Neural progenitor cell (in vitro differentiated cells): ENCODE measurements at regions not wholly inside any gene's neighbourhood (a gene's known extent, or its start where the extent isn't known, plus 50 kb on each side); places are given as distances from the start of the nearest gene placed in this dataset.
A peak's percentile ranks its signal among the peaks of the same experiment; 100 is the strongest.

ENCODE experiments used
- DNase-seq: peaks from one replicate; pipeline ENCODE4 v3.0.0-alpha.2; 2016; ENCODE audit warnings: low spot score
- H2AFZ ChIP-seq: fragments of 200-600 bp; sonication (generic); replicated peaks from 2 replicates; pipeline ENCODE4 v1.6.1; 2016; ENCODE audit warnings: antibody characterized with exemption
- H3F3A ChIP-seq: fragments of 200-600 bp; sonication (generic); 2 replicates; pipeline ENCODE4 v1.6.1; 2016; ENCODE audit warnings: antibody characterized with exemption, low read depth
- H3K27ac ChIP-seq: fragments of 200-600 bp; sonication (generic); 2 replicates; pipeline ENCODE4 v1.5.1; 2016; ENCODE audit warnings: mild to moderate bottlenecking
- H3K27me3 ChIP-seq: fragments of 200-600 bp; sonication (generic); 2 replicates; pipeline ENCODE4 v1.6.1; 2016; ENCODE audit warnings: mild to moderate bottlenecking, moderate library complexity
- H3K36me3 ChIP-seq: fragments of 200-600 bp; sonication (generic); 2 replicates; pipeline ENCODE4 v1.5.1; 2016
- H3K4me1 ChIP-seq: fragments of 200-600 bp; sonication (generic); 2 replicates; pipeline ENCODE4 v1.6.1; 2016; ENCODE audit warnings: mixed run types
- H3K4me2 ChIP-seq: fragments of 200-600 bp; sonication (generic); 2 replicates; pipeline ENCODE4 v1.6.1; 2016
- H3K4me3 ChIP-seq: fragments of 200-600 bp; sonication (generic); 2 replicates; pipeline ENCODE4 v1.5.1; 2016
- H3K79me2 ChIP-seq: fragments of 200-600 bp; sonication (generic); 2 replicates; pipeline ENCODE4 v1.6.1; 2016; ENCODE audit warnings: low read depth
- H3K9ac ChIP-seq: fragments of 200-600 bp; sonication (generic); 2 replicates; pipeline ENCODE4 v1.6.1; 2016
- H3K9me3 ChIP-seq: fragments of 200-600 bp; sonication (generic); 2 replicates; pipeline ENCODE4 v1.5.1; 2016; ENCODE audit warnings: low read depth
- H4K20me1 ChIP-seq: fragments of 200-600 bp; sonication (generic); 2 replicates; pipeline ENCODE4 v1.6.1; 2016; ENCODE audit warnings: low read depth
- H3K27ac Mint-ChIP-seq: 3 replicates; pipeline ENCODE4 v1.8.0; 2021; ENCODE audit warnings: mixed read lengths
- H3K27me3 Mint-ChIP-seq: 2 replicates; pipeline ENCODE4 v1.8.0; 2022; ENCODE audit warnings: low read depth, mild to moderate bottlenecking, inconsistent platforms, moderate library complexity, mixed read lengths; ENCODE audit not compliant: insufficient read depth
- H3K36me3 Mint-ChIP-seq: 3 replicates; pipeline ENCODE4 v1.8.0; 2021; ENCODE audit warnings: mixed read lengths
- H3K4me1 Mint-ChIP-seq: 3 replicates; pipeline ENCODE4 v1.8.0; 2021; ENCODE audit warnings: mixed read lengths
- H3K4me3 Mint-ChIP-seq: 3 replicates; pipeline ENCODE4 v1.8.0; 2021; ENCODE audit warnings: mild to moderate bottlenecking, moderate library complexity, mixed read lengths
- H3K9me3 Mint-ChIP-seq: 3 replicates; pipeline ENCODE4 v1.8.0; 2020; ENCODE audit warnings: mixed read lengths
- EZH2 ChIP-seq: fragments of 200-600 bp; sonication (generic); IDR thresholded peaks from 2 replicates; pipeline ENCODE4 v1.6.1; 2017; ENCODE audit warnings: antibody characterized with exemption, mild to moderate bottlenecking, moderate library complexity
- EZH2phosphoT487 ChIP-seq: fragments of 200-600 bp; sonication (generic); IDR thresholded peaks from 2 replicates; pipeline ENCODE4 v1.6.1; 2017; ENCODE audit warnings: antibody characterized with exemption
- TF ChIP-seq, protein P1 (sequence below): fragments of 200-600 bp; sonication (generic); IDR thresholded peaks from 2 replicates; pipeline ENCODE4 v1.5.1; 2017; ENCODE audit warnings: antibody characterized with exemption, mild to moderate bottlenecking

GRCh38 chr12:32032205-32032810 is 73.1 kb downstream of the RESF1 start:
- no peak overlapping the region for H3K9ac ChIP-seq
- H3K9me3 ChIP-seq: no peaks in the 10 kb centered on the region
- no peak overlapping the region for H3K4me3 Mint-ChIP-seq
- H4K20me1 ChIP-seq: no peaks in the 10 kb centered on the region
- no peaks in the 10 kb centered on the region for H3K9me3 Mint-ChIP-seq
- DNase-seq: no peak
- H3K27ac ChIP-seq: no peak overlapping the region
- TF ChIP-seq EZH2phosphoT487 (no peak), EZH2 (no peak)
- TF ChIP-seq, protein P1, sequence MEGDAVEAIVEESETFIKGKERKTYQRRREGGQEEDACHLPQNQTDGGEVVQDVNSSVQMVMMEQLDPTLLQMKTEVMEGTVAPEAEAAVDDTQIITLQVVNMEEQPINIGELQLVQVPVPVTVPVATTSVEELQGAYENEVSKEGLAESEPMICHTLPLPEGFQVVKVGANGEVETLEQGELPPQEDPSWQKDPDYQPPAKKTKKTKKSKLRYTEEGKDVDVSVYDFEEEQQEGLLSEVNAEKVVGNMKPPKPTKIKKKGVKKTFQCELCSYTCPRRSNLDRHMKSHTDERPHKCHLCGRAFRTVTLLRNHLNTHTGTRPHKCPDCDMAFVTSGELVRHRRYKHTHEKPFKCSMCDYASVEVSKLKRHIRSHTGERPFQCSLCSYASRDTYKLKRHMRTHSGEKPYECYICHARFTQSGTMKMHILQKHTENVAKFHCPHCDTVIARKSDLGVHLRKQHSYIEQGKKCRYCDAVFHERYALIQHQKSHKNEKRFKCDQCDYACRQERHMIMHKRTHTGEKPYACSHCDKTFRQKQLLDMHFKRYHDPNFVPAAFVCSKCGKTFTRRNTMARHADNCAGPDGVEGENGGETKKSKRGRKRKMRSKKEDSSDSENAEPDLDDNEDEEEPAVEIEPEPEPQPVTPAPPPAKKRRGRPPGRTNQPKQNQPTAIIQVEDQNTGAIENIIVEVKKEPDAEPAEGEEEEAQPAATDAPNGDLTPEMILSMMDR: no peak
- no peaks in the 10 kb centered on the region for H3K36me3 ChIP-seq
- H3K4me1 ChIP-seq: no peaks in the 10 kb centered on the region
- no peaks in the 10 kb centered on the region for H3F3A ChIP-seq
- H3K79me2 ChIP-seq: no peaks in the 10 kb centered on the region
- peaks cover 16% of the 10 kb centered on the region for H3K4me1 Mint-ChIP-seq
- peaks cover 6% of the 10 kb centered on the region for H3K27me3 Mint-ChIP-seq
- H3K27me3 ChIP-seq: no peaks in the 10 kb centered on the region
- no peaks in the 10 kb centered on the region for H3K36me3 Mint-ChIP-seq
- H3K4me3 ChIP-seq: no peak overlapping the region
- H3K4me2 ChIP-seq: no peak overlapping the region
- no peak overlapping the region for H3K27ac Mint-ChIP-seq
- no peak overlapping the region for H2AFZ ChIP-seq

- H3K4me3 ChIP-seq: no peak overlapping the region
- H3K36me3 ChIP-seq: no peaks in the 10 kb centered on the region
- no peak overlapping the region for H2AFZ ChIP-seq
- H3K27me3 Mint-ChIP-seq: peaks cover 8% of the 10 kb centered on the region
- H3K9me3 Mint-ChIP-seq: peaks cover 3% of the 10 kb centered on the region
- no peak overlapping the region for H3K27ac ChIP-seq
- no peaks in the 10 kb centered on the region for H4K20me1 ChIP-seq
- H3K4me1 Mint-ChIP-seq: peaks cover 20% of the 10 kb centered on the region
- no peak overlapping the region for H3K4me2 ChIP-seq
- H3K36me3 Mint-ChIP-seq: no peaks in the 10 kb centered on the region
- no peak overlapping the region for H3K4me3 Mint-ChIP-seq
- H3K27ac Mint-ChIP-seq: peak overlapping the region; percentile 52
- TF ChIP-seq, protein P1: no peak
- no peak for TF ChIP-seq EZH2phosphoT487
- no peak for TF ChIP-seq EZH2
- H3K79me2 ChIP-seq: no peaks in the 10 kb centered on the region
- no peak overlapping the region for H3K9ac ChIP-seq
- H3F3A ChIP-seq: no peaks in the 10 kb centered on the region
- H3K27me3 ChIP-seq: no peaks in the 10 kb centered on the region
- H3K9me3 ChIP-seq: no peaks in the 10 kb centered on the region
- DNase-seq: no peak
- no peaks in the 10 kb centered on the region for H3K4me1 ChIP-seq
Observed at GRCh38 chr12:32033406-32033805, 73.2 kb upstream of the BICD1 start.

- Histone ChIP-seq H3K79me2 (no peaks in the 10 kb centered on the region), H3K27ac (no peak overlapping the region), H4K20me1 (no peaks in the 10 kb centered on the region), H2AFZ (no peak overlapping the region), H3F3A (no peaks in the 10 kb centered on the region), H3K4me3 (no peak overlapping the region), H3K9ac (no peak overlapping the region), H3K27me3 (no peaks in the 10 kb centered on the region), H3K9me3 (no peaks in the 10 kb centered on the region), H3K36me3 (no peaks in the 10 kb centered on the region), H3K4me2 (no peak overlapping the region), H3K4me1 (no peaks in the 10 kb centered on the region)
- Mint-ChIP-seq H3K27ac (no peak overlapping the region), H3K27me3 (peaks cover 11% of the 10 kb centered on the region), H3K4me3 (no peak overlapping the region), H3K9me3 (peaks cover 3% of the 10 kb centered on the region), H3K4me1 (peaks cover 22% of the 10 kb centered on the region), H3K36me3 (no peaks in the 10 kb centered on the region)
- TF ChIP-seq EZH2: no peak
- TF ChIP-seq EZH2phosphoT487: no peak
- TF ChIP-seq, protein P1: no peak
- DNase-seq: no peak
Observed at GRCh38 chr12:32034045-32034444, 72.6 kb upstream of the BICD1 start.
